H1 (cell line): ENCODE measurements at regions not wholly inside any gene's neighbourhood (a gene's known extent, or its start where the extent isn't known, plus 50 kb on each side); places are given as distances from the start of the nearest gene placed in this dataset.

Source experiments
- CTCF ChIA-PET: fragments of 300-600 bp; sonication (Branson Sonifier 250); formaldehyde crosslinking; loops from one replicate; lab custom pipeline; 2021; ENCODE audit not compliant: partially characterized antibody; lab: Charles Lee
- POLR2A ChIA-PET: fragments of 300-600 bp; sonication (Branson Sonifier 250); formaldehyde crosslinking; loops from one replicate; lab custom pipeline; 2021; ENCODE audit warnings: inconsistent platforms; ENCODE audit not compliant: partially characterized antibody; lab: Charles Lee
- DNase-seq, 2 experiments: peaks; one replicate each; pipeline versions ENCODE4 v3.0.0 to v3.0.0-alpha.2; 2010 to 2022; ENCODE audit warnings: low spot score in 2 of 2, low read depth in 1 of 2, mixed read lengths in 1 of 2
- FAIRE-seq: peaks from 2 replicates; lab custom pipeline; 2011; peaks lifted over from hg19 to GRCh38; lab: Jason Lieb, UNC
- H2AFZ ChIP-seq: 2 replicates; pipeline ENCODE4 v1.8.1; 2012; ENCODE audit warnings: low read length, inconsistent platforms
- H2AK5ac ChIP-seq: 2 replicates; pipeline ENCODE4 v1.6.1; 2013; ENCODE audit warnings: low read depth, low read length
- H2BK120ac ChIP-seq: replicated peaks from 2 replicates; pipeline ENCODE3; 2013; ENCODE audit warnings: low read depth, low read length, inconsistent platforms
- H2BK12ac ChIP-seq: 2 replicates; pipeline ENCODE4 v1.6.1; 2013; ENCODE audit warnings: low read depth, low read length
- H2BK15ac ChIP-seq: 2 replicates; pipeline ENCODE4 v1.6.1; 2013; ENCODE audit warnings: low read length
- H2BK20ac ChIP-seq: 2 replicates; pipeline ENCODE4 v1.6.1; 2013; ENCODE audit warnings: low read length
- H2BK5ac ChIP-seq: 2 replicates; pipeline ENCODE4 v1.6.1; 2013; ENCODE audit warnings: low read depth, low read length
- H3K14ac ChIP-seq: 2 replicates; pipeline ENCODE4 v1.6.1; 2013; ENCODE audit warnings: inconsistent platforms; ENCODE audit not compliant: insufficient read length
- H3K18ac ChIP-seq: 2 replicates; pipeline ENCODE4 v1.6.1; 2013; ENCODE audit warnings: low read length; ENCODE audit errors: extremely low read depth
- H3K23ac ChIP-seq: 2 replicates; pipeline ENCODE4 v1.6.1; 2013; ENCODE audit warnings: inconsistent platforms; ENCODE audit not compliant: insufficient read length
- H3K23me2 ChIP-seq: 2 replicates; pipeline ENCODE4 v1.6.1; 2013; ENCODE audit warnings: low read depth, low read length
- H3K27ac ChIP-seq: 2 replicates; pipeline ENCODE4 v1.6.1; 2011; ENCODE audit warnings: low read depth, low read length, inconsistent platforms
- H3K27me3 ChIP-seq, 4 experiments: replicated peaks in 1 of 4; 1 replicate in 1 of 4; 2 replicates in 3 of 4; pipeline versions ENCODE4 v1.6.1 to v1.8.1; 2011 to 2013; ENCODE audit warnings: low read length in 3 of 4, mild to moderate bottlenecking in 3 of 4, inconsistent platforms in 2 of 4, mixed read lengths in 2 of 4, moderate library complexity in 1 of 4; ENCODE audit not compliant: control insufficient read depth in 3 of 4, insufficient read depth in 3 of 4; ENCODE audit errors: extremely low read depth in 1 of 4
- H3K36me3 ChIP-seq, 4 experiments: 2 replicates each; pipeline versions ENCODE4 v1.6.1 to v1.8.1; 2011 to 2013; ENCODE audit warnings: mild to moderate bottlenecking in 4 of 4, low read length in 3 of 4, moderate library complexity in 2 of 4, control low read depth in 1 of 4, inconsistent platforms in 1 of 4; ENCODE audit not compliant: insufficient read depth in 4 of 4, control insufficient read depth in 2 of 4
- H3K4ac ChIP-seq: replicated peaks from 2 replicates; pipeline ENCODE3; 2013; ENCODE audit warnings: low read length, low read depth, mixed read lengths, inconsistent platforms; ENCODE audit not compliant: insufficient read length
- H3K4me1 ChIP-seq, 4 experiments: replicated peaks in 1 of 4; 1 replicate in 1 of 4; 2 replicates in 3 of 4; pipeline versions ENCODE4 v1.6.1 to v1.8.1; 2011 to 2013; ENCODE audit warnings: low read length in 3 of 4, inconsistent platforms in 2 of 4, mixed read lengths in 1 of 4; ENCODE audit not compliant: insufficient read depth in 4 of 4, control insufficient read depth in 3 of 4
- H3K4me2 ChIP-seq, 2 experiments: 2 replicates each; pipeline versions ENCODE4 v1.6.1 to v1.8.1; 2011 to 2013; ENCODE audit warnings: low read depth in 2 of 2, low read length in 2 of 2, control low read depth in 1 of 2, inconsistent platforms in 1 of 2, mild to moderate bottlenecking in 1 of 2; ENCODE audit not compliant: insufficient read depth in 1 of 2
- H3K4me3 ChIP-seq, 4 experiments: fragments of 200-600, 300-600 bp in 1 of 4; sonication (generic), shearing (Covaris generic), sonication (Bioruptor Twin) in 1 of 4; 2 replicates each; pipeline versions ENCODE4 v1.5.1 to v1.8.1; 2011 to 2016; ENCODE audit warnings: low read length in 4 of 4, low read depth in 3 of 4, control low read depth in 2 of 4, inconsistent platforms in 2 of 4, mild to moderate bottlenecking in 2 of 4, mixed read lengths in 1 of 4, moderate library complexity in 1 of 4; ENCODE audit not compliant: insufficient read depth in 2 of 4; ENCODE audit errors: extremely low read depth in 1 of 4
- H3K56ac ChIP-seq: replicated peaks from 2 replicates; pipeline ENCODE3; 2013; ENCODE audit warnings: low read depth, mild to moderate bottlenecking, mixed read lengths, low read length, inconsistent platforms; ENCODE audit not compliant: insufficient read length
- H3K79me1 ChIP-seq: 2 replicates; pipeline ENCODE4 v1.6.1; 2013; ENCODE audit warnings: low read depth, low read length, control low read depth
- H3K79me2 ChIP-seq, 2 experiments: 2 replicates each; pipeline versions ENCODE4 v1.6.1 to v1.8.1; 2012 to 2013; ENCODE audit warnings: low read length in 2 of 2, mild to moderate bottlenecking in 2 of 2, inconsistent platforms in 1 of 2; ENCODE audit not compliant: insufficient read depth in 2 of 2, control insufficient read depth in 1 of 2
- H3K9ac ChIP-seq, 4 experiments: replicated peaks in 1 of 4; 1 replicate in 1 of 4; 2 replicates in 3 of 4; pipeline versions ENCODE4 v1.6.1 to v1.8.1; 2011 to 2013; ENCODE audit warnings: low read depth in 3 of 4, low read length in 3 of 4, control low read depth in 2 of 4, mild to moderate bottlenecking in 2 of 4, moderate library complexity in 2 of 4, inconsistent platforms in 1 of 4; ENCODE audit errors: extremely low read depth in 1 of 4
- H3K9me3 ChIP-seq, 2 experiments: 2 replicates each; pipeline versions ENCODE4 v1.6.1 to v1.8.1; 2012 to 2013; ENCODE audit warnings: mild to moderate bottlenecking in 2 of 2, moderate library complexity in 2 of 2, control low read depth in 1 of 2, inconsistent platforms in 1 of 2, low read depth in 1 of 2, low read length in 1 of 2, mixed read lengths in 1 of 2; ENCODE audit not compliant: insufficient read depth in 2 of 2
- H4K20me1 ChIP-seq, 2 experiments: replicated peaks in 1 of 2; 2 replicates each; pipeline versions ENCODE3 to v1.8.1; 2011 to 2013; ENCODE audit warnings: inconsistent platforms in 2 of 2, low read length in 2 of 2, mild to moderate bottlenecking in 1 of 2; ENCODE audit not compliant: insufficient read depth in 2 of 2, control insufficient read depth in 1 of 2
- H4K5ac ChIP-seq: 2 replicates; pipeline ENCODE4 v1.6.1; 2013; ENCODE audit warnings: low read length, low read depth, mixed read lengths, inconsistent platforms; ENCODE audit not compliant: insufficient read length
- H4K8ac ChIP-seq: 2 replicates; pipeline ENCODE4 v1.8.0; 2013; ENCODE audit warnings: mild to moderate bottlenecking, moderate library complexity, low read length, inconsistent platforms; ENCODE audit not compliant: insufficient read depth; ENCODE audit errors: extremely low read depth
- H4K91ac ChIP-seq: replicated peaks from 2 replicates; pipeline ENCODE3; 2013; ENCODE audit warnings: low read length, mixed read lengths, inconsistent platforms; ENCODE audit not compliant: insufficient read length
- BACH1 ChIP-seq: IDR thresholded peaks from 2 replicates; pipeline ENCODE4 v1.6.1; 2012; ENCODE audit warnings: low read length, improper control_type of control experiment
- CHD1 ChIP-seq: IDR thresholded peaks from 2 replicates; pipeline ENCODE4 v1.6.1; 2012; ENCODE audit warnings: low read depth, low read length, improper control_type of control experiment
- CREB1 ChIP-seq: IDR thresholded peaks from 2 replicates; pipeline ENCODE4 v1.6.1; 2012; ENCODE audit warnings: inconsistent platforms
- EP300 ChIP-seq, 2 experiments: IDR thresholded peaks; 1 replicate in 1 of 2; 2 replicates in 1 of 2; pipeline ENCODE4 v1.6.1; 2011 to 2012; ENCODE audit warnings: low read depth in 2 of 2, low read length in 2 of 2, mild to moderate bottlenecking in 2 of 2, borderline replicate concordance in 1 of 2, inconsistent platforms in 1 of 2, moderate library complexity in 1 of 2
- JUND ChIP-seq: IDR thresholded peaks from 2 replicates; pipeline ENCODE4 v1.6.1; 2011; ENCODE audit warnings: mild to moderate bottlenecking, improper control_type of control experiment, low read length
- MAFK ChIP-seq: IDR thresholded peaks from 2 replicates; pipeline ENCODE4 v1.6.1; 2012; ENCODE audit warnings: low read depth, mild to moderate bottlenecking, improper control_type of control experiment, low read length
- POLR2A ChIP-seq, 2 experiments: IDR thresholded peaks; 1 replicate in 1 of 2; 2 replicates in 1 of 2; pipeline ENCODE4 v1.6.1; 2011; ENCODE audit warnings: low read depth in 2 of 2, low read length in 2 of 2, mild to moderate bottlenecking in 2 of 2; ENCODE audit errors: control extremely low read depth in 1 of 2
- POLR2AphosphoS5 ChIP-seq: IDR thresholded peaks from 2 replicates; pipeline ENCODE4 v1.6.1; 2011; ENCODE audit warnings: low read depth, low read length
- RAD21 ChIP-seq, 2 experiments: IDR thresholded peaks in 1 of 2; conservative IDR thresholded peaks in 1 of 2; 2 replicates each; pipeline ENCODE4 v1.6.1; 2011; ENCODE audit warnings: low read depth in 2 of 2, low read length in 2 of 2, improper control_type of control experiment in 1 of 2, inconsistent platforms in 1 of 2, mild to moderate bottlenecking in 1 of 2, moderate library complexity in 1 of 2
- TAF7 ChIP-seq: optimal IDR thresholded peaks from 2 replicates; pipeline ENCODE3; 2011; ENCODE audit warnings: low read depth, mild to moderate bottlenecking, inconsistent platforms, low read length, moderate library complexity, borderline replicate concordance
- whole genome bisulfite sequencing, 2 experiments: shearing (Covaris generic) in 1 of 2; methylation state at CpG; one replicate each; pipeline versions ENCODE4 v1.1.6 to v1.1.7; 2013 to 2015; ENCODE audit warnings: low lambda C conversion rate in 2 of 2, mixed read lengths in 2 of 2, inconsistent platforms in 1 of 2, low coverage in 1 of 2, missing lambda C conversion rate in 1 of 2; ENCODE audit not compliant: insufficient replicate concordance in 2 of 2, insufficient coverage in 1 of 2, insufficient read length in 1 of 2; ENCODE audit errors: extremely low coverage in 1 of 2, missing lambda C conversion rate in 1 of 2; 5-methylcytosine and 5-hydroxymethylcytosine counted together

DNA sequence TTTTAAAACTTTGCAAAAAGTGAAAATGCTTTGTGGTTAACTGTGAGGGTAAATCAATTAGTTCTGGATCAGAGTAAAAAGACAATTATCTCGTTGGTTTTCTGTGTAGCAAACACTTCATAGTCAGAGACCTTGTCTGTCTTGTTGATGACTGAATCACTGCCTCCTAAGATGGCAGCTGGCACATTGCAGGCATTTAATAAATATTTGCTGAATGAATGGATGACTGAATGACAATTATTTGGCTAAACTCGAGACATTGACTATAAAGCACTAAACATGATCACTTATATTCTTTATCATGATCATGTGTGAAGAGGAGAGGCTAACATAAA lies 96.2 kb downstream of the MAIP1 start:
- H4K5ac ChIP-seq: no peak overlapping the region
- H4K20me1 ChIP-seq: no peaks in the 10 kb centered on the region
- no peak overlapping the region for H3K4ac ChIP-seq
- TF ChIP-seq POLR2AphosphoS5: no peak
- TF ChIP-seq CHD1: no peak
- no peak for TF ChIP-seq POLR2A (IDR thresholded peaks at IDR 0.05; ENCODE audit: control extremely low read depth in 1 of 2, low read depth in 2 of 2, low read length in 2 of 2)
- TF ChIP-seq EP300 (IDR thresholded peaks at IDR 0.05; ENCODE audit: borderline replicate concordance in 1 of 2, low read depth in 2 of 2, low read length in 2 of 2): no peak
- TF ChIP-seq JUND: no peak
- no peak for TF ChIP-seq BACH1
- no peak for TF ChIP-seq MAFK
- TF ChIP-seq RAD21 (IDR thresholded peaks at IDR 0.05 in 1 of 2, conservative IDR thresholded peaks at IDR 0.05 in 1 of 2; ENCODE audit: low read depth in 2 of 2, low read length in 2 of 2): no peak
- no peak for TF ChIP-seq CREB1
- no peak for TF ChIP-seq TAF7
- TF ChIP-seq, all 59 proteins: peak for 0
- POLR2A ChIA-PET: no interaction called here
- Histone ChIP-seq H2AK5ac (no peak overlapping the region), H3K18ac (no peak overlapping the region), H3K4me2 (no peak overlapping the region), H3K9me3 (0 out of 4 replicates have a peak, but pooled peaks cover 0 to 3% of the 10 kb centered on the region in 2 experiments), H3K9ac (no peak overlapping the region), H3K36me3 (no peaks in the 10 kb centered on the region), H2BK5ac (no peak overlapping the region), H3K23ac (no peak overlapping the region), H3K27ac (no peak overlapping the region), H2BK120ac (no peak overlapping the region), H3K4me1 (peaks cover 0 to 8% (median 0%) of the 10 kb centered on the region in 4 experiments; a peak in 1 of 7 replicates), H2AFZ (no peak overlapping the region), H3K27me3 (no peaks in the 10 kb centered on the region; a peak in 1 of 7 replicates), H2BK15ac (no peak overlapping the region), H4K91ac (no peak overlapping the region), H3K56ac (no peak overlapping the region), H2BK12ac (no peak overlapping the region), H4K8ac (no peak overlapping the region), H3K23me2 (no peaks in the 10 kb centered on the region), H3K14ac (no peak overlapping the region), H3K79me1 (no peaks in the 10 kb centered on the region), H3K79me2 (no peaks in the 10 kb centered on the region), H2BK20ac (no peak overlapping the region), H3K4me3 (no peak overlapping the region)
- DNase-seq (no peak), FAIRE-seq (no peak)
- 92% methylated on average over 2 of the region's 2 CpGs; no CpG with 5 or more reads in 1 of the 2 experiments for WGBS, 2 experiments
- CTCF ChIA-PET: interaction anchor here (1.4 to 1.6 kb wide), 2 partner anchors 16 to 424 kb away, joined by 3 to 4 read pairs; no protein-coding TSS in a partner anchor
